GM12873 (cell line): ENCODE measurements at regions not wholly inside any gene's neighbourhood (a gene's known extent, or its start where the extent isn't known, plus 50 kb on each side); places are given as distances from the start of the nearest gene placed in this dataset.

Experiments used
- TF ChIP-seq, protein P1 (sequence below): IDR thresholded peaks from 2 replicates; pipeline ENCODE4 v1.5.1; 2012; ENCODE audit warnings: low read depth, mild to moderate bottlenecking, moderate library complexity, low read length, control low read depth; ENCODE audit not compliant: insufficient read depth; ENCODE audit errors: missing control alignments

DNA sequence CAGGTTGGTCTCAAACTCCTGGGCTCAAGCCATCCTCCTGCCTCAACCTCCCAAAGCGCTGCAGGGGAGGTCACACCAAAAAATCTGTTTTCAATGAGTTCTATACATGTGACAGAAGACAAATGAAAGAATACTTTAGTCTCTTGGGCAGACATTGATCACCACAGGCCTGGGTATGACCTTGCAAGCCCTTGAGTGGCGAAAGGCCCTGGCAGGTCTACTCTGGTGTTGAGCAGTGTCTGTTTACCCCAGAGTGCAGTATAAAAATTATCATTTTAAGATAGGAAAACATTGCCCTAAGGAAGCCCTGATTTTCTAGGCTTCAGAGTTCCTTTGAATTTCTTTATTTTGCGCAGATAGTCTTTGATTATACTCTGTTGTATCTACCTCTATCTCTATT lies 61.6 kb upstream of the GBE1 start:
- TF ChIP-seq, protein P1, sequence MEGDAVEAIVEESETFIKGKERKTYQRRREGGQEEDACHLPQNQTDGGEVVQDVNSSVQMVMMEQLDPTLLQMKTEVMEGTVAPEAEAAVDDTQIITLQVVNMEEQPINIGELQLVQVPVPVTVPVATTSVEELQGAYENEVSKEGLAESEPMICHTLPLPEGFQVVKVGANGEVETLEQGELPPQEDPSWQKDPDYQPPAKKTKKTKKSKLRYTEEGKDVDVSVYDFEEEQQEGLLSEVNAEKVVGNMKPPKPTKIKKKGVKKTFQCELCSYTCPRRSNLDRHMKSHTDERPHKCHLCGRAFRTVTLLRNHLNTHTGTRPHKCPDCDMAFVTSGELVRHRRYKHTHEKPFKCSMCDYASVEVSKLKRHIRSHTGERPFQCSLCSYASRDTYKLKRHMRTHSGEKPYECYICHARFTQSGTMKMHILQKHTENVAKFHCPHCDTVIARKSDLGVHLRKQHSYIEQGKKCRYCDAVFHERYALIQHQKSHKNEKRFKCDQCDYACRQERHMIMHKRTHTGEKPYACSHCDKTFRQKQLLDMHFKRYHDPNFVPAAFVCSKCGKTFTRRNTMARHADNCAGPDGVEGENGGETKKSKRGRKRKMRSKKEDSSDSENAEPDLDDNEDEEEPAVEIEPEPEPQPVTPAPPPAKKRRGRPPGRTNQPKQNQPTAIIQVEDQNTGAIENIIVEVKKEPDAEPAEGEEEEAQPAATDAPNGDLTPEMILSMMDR = no peak

DNA sequence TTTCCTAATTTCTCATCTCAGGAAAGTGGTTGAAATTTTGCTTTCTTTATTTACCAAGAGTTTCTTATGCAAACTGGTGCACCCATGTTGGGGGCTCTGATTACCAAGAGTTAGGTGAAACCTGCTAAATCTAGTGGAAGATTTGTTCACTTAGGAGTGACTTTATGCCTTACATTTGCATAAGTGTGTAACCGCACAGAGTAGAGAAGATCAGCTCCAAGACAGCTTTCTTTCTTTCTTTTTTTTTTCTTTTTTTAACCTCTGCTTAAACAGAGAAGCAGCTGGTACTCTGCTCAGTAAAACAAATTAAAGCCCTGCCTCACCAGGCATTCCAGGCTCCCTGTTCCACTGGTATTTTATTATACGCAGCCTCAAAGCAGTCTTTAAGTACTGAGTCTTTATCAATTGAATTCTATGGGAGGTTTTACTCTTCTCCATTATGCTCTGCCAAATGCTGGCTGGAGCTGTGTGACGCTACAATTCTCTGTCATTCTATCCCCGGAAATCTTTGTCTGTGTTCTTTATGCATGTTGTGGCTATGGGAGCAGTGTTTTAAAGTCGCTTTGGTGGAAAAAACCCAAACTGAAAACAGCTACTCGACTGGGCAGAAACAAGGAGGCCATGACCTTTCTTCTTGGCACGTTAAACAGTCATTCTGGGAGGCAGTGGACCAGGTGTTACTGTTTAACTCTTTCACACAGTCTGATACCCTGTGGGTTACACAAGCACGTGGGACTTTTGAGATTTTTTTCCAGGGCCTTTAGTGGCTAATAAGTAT lies 55.2 kb upstream of the GBE1 start:
- TF ChIP-seq, protein P1 = no peak
